HG03432 (cell line): ENCODE measurements at regions not wholly inside any gene's neighbourhood (a gene's known extent, or its start where the extent isn't known, plus 50 kb on each side); places are given as distances from the start of the nearest gene placed in this dataset.

Experiments
- ATAC-seq: cut with Tn5 transposase; IDR thresholded peaks from one replicate; pipeline ENCODE4 v1.9.1; 2021; ENCODE audit warnings: mild to moderate bottlenecking, moderate library complexity; ENCODE audit not compliant: unreplicated experiment

DNA sequence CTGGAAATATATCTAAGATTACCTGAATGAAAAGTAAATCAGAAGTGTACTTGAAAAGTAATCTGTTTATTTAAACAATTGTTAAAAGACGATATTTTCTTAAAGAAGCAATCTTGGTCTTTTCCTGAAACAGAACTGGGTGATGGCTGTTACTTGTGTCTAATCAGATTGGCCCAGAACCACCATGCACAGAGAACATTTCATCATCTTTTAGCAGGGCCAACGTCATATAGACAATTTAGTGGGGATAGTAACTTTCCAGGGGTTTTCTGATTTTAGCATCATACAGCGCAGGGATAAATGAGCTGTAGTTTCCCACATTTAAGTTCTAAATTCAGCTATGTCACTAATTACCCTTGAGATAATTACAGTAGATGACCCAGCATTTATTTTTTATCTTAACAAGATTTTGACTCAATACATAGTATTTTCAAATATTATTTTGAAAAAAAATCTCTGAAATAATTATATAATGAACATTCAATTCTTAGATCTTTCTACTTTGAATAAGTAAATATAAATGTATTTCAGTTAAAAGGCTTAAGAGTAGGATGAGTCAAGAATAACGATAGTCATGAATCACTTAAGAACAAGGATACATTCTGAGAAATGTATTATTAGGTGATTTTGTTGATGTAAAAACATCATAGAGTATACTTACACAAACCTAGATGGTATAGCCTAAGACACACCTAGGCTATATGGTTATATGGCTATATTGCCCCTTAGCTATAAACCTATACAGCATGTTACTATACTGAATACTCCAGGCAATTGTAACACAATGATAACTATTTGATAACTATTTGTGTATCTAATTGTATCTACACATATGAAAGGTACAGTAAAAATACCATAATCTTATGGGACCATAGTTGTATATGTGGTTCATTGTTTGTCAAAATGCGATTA lies 103.8 kb upstream of the MME start:
- ATAC-seq: no peak

- ATAC-seq: no peak
Observed at GRCh38 chr3:154973851-154974250, 106.3 kb upstream of the MME start.

- ATAC-seq: no peak
Observed at GRCh38 chr3:154972951-154973350, 107.2 kb upstream of the MME start.

DNA sequence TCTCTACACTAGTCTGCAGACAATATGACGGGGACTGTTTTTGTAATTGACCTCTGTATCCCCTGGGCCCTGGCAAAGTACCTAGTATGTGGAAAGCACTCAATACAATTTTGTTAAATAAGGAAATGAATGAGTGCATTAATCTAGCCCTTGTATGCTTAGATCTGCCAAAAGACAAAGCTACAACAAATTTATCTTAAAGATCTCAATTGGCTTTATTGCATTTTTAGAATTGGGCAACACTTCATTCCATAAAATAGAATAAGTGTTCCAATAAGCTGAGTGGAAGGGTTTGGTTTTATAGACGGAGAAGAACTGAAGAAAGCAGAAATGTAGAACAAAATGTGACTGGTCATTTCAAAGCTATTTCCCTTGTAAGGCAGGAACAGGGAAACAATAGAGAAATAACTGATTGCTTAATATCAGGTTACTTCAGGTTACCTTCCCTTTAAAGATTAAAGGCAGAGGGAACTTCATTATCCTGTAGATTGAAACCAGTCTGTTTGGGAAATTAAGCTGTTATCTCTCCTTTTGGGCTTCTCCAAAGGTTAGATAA lies 108.3 kb upstream of the MME start:
- ATAC-seq: no peak

DNA sequence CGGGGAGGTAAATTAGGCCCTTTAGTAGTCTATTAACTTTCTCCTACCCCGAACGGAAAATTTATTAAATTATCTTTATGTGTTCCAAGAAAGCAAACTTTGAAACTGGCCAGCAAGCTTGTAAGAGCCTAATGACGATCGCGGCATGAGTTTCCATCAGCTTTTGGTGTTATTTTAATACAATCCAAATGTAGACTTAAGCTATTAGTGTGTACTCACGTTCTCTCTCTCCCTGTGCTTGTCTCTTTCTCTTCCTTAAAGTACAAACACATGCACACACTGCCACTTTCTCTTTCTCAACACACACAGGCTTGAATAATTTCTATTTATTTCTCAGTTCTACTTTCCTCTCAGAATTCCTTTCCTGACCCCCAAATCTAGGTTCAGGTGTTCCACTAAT lies 108.8 kb upstream of the MME start:
- no peak for ATAC-seq

- ATAC-seq: no peak
Observed at GRCh38 chr3:154970797-154971196, 109.3 kb upstream of the MME start.

GRCh38 chr3:154969366-154969765 lies 110.8 kb upstream of the MME start:
- ATAC-seq: no peak

GRCh38 chr3:154967090-154967489 lies 113.0 kb upstream of the MME start:
- no peak for ATAC-seq

DNA sequence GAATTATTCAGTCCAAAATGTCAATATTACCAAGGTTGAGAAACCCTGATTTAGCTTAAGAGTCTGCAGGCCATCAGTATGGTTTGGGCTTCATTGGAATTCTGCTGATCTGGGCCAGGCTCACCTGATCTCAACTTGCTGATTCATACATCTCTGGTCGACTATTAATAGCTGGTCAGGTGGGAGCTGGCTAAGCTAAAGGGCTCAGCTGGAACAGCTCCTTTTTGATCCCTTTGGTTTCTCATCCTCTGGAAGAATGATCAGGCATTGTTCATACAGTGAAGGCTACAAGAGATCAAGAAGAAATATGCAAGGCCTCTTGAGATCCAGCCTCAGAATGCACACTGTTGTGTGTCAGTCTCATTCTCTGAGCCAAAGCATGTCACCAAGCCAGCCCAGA lies 123.3 kb upstream of the MME start:
- ATAC-seq: no peak

- ATAC-seq: no peak
Observed at GRCh38 chr3:154955907-154956533, 124.1 kb upstream of the MME start.

GRCh38 chr3:154954757-154955156 lies 125.4 kb upstream of the MME start:
- no peak for ATAC-seq

GRCh38 chr3:154953538-154953937 lies 126.6 kb upstream of the MME start:
- no peak for ATAC-seq

DNA sequence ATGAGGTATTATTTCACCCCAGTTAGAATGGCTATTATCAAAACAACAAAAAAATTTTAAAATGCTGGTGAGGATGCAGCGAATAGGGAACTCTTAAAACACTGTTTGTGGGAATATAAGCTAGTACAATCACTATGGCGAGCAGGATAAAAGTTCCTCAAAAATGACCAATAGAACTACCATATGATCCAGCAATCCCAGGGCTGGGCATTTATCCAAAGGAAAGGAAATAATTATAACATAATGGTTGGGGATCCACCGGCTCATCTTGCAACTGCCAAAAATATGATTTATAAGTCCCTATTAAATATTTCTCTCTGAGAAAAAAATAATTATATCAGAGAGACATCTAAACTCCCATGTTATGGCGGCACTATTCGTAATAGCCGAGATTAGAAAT lies 127.6 kb upstream of the MME start:
- no peak for ATAC-seq

DNA sequence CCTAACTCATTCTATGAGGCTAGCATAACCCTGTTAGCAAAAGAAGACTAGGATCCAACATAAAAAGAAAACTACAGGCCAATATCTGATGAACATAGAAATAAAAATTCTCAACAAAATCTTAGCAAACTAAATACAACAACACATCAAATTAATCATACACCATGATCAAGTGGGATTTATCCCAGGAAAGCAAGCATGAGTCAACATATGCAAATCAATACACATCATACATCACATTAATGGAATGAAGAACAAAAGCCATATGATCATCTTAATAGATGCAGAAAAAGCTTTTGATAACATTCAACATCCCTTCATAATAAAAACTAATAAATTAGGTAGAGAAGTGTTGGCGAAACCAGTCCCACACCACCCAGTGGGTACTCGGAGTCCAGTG lies 136.1 kb upstream of the MME start:
- no peak for ATAC-seq

- ATAC-seq: no peak
Observed at GRCh38 chr3:154942827-154943226, 137.3 kb upstream of the MME start.

- ATAC-seq: no peak
Observed at GRCh38 chr3:154936196-154936595, 143.9 kb upstream of the MME start.

- ATAC-seq: no peak
Observed at GRCh38 chr3:154933581-154933980, 146.5 kb upstream of the MME start.

GRCh38 chr3:154932633-154933032 lies 147.5 kb upstream of the MME start:
- ATAC-seq: no peak

GRCh38 chr3:154931484-154931883 lies 148.6 kb upstream of the MME start:
- ATAC-seq: no peak

GRCh38 chr3:154926721-154927120 lies 153.4 kb upstream of the MME start:
- ATAC-seq: no peak

- no peak for ATAC-seq
Observed at GRCh38 chr3:154921351-154921750, 158.8 kb upstream of the MME start.

DNA sequence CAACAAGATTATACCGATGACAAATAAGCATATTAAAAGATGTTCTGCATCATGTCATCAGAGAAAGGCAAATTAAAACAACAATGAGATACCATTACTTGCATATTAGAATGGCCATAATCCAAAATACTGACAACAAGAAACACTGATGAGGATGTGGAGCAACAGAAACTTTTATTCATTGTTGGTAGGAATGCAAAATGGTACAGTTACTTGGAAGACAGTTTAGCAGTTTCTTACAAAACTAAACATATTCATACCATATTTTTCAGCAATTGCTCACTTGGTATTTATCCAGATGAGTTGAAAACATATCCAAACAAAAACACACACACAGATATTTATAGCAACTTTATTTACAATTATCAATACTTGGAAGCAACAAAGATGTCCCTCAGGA lies 160.9 kb upstream of the MME start:
- ATAC-seq: no peak
